ENCODE measurements at regions not wholly inside any gene's neighbourhood (a gene's known extent, or its start where the extent isn't known, plus 50 kb on each side); places are given as distances from the start of the nearest gene placed in this dataset.

- Histone ChIP-seq H3F3A (ENCODE audit: insufficient read depth) (no peaks in the 10 kb centered on the region), H3K4me2 (ENCODE audit: low read depth, low read length, poor library complexity, severe bottlenecking) (no peak overlapping the region), H3K9ac (ENCODE audit: low read length) (no peak overlapping the region), H3K79me2 (ENCODE audit: insufficient read depth, low read length) (no peaks in the 10 kb centered on the region), H3K27ac (ENCODE audit: low read depth, low read length) (no peak overlapping the region), H3K4me3 (ENCODE audit: insufficient read depth, low read length, poor library complexity, severe bottlenecking) (no peak overlapping the region), H3K27me3 (ENCODE audit: low read length) (no peaks in the 10 kb centered on the region), H3K9me2 (replicated peaks; ENCODE audit: insufficient read depth, low read length) (no peaks in the 10 kb centered on the region), H2AFZ (ENCODE audit: low read depth, low read length, severe bottlenecking) (no peak overlapping the region), H4K20me1 (ENCODE audit: low read depth, low read length) (no peaks in the 10 kb centered on the region), H3K36me3 (ENCODE audit: low read length) (no peaks in the 10 kb centered on the region), H3K9me3 (ENCODE audit: insufficient read depth, low read length) (no peaks in the 10 kb centered on the region)
- no peak for TF ChIP-seq CTCF (IDR thresholded peaks at IDR 0.05; ENCODE audit: insufficient read depth, low read length, poor library complexity, severe bottlenecking)
- no peak for TF ChIP-seq EZH2phosphoT487 (conservative IDR thresholded peaks at IDR 0.05; ENCODE audit: low read length)
Measured at GRCh38 chr10:121132273-121132672, 281.1 kb downstream of the WDR11 start.

GRCh38 chr10:121133901-121134300 is 282.7 kb downstream of the WDR11 start:
- no peak overlapping the region for H3K4me2 ChIP-seq (ENCODE audit: low read depth, low read length, poor library complexity, severe bottlenecking)
- no peak for TF ChIP-seq CTCF (IDR thresholded peaks at IDR 0.05; ENCODE audit: insufficient read depth, low read length, poor library complexity, severe bottlenecking)
- no peak for TF ChIP-seq EZH2phosphoT487 (conservative IDR thresholded peaks at IDR 0.05; ENCODE audit: low read length)
- no peak overlapping the region for H3K27ac ChIP-seq (ENCODE audit: low read depth, low read length)

GRCh38 chr10:121134711-121135110 is 283.5 kb downstream of the WDR11 start:
- H3K9me2 ChIP-seq (replicated peaks; ENCODE audit: insufficient read depth, low read length), result no peaks in the 10 kb centered on the region
- no peaks in the 10 kb centered on the region for H3K9me3 ChIP-seq (ENCODE audit: insufficient read depth, low read length)
- H3K27ac ChIP-seq (ENCODE audit: low read depth, low read length), result no peak overlapping the region
- H3K9ac ChIP-seq (ENCODE audit: low read length), result no peak overlapping the region
- H3K36me3 ChIP-seq (ENCODE audit: low read length), result no peaks in the 10 kb centered on the region
- TF ChIP-seq EZH2phosphoT487 (conservative IDR thresholded peaks at IDR 0.05; ENCODE audit: low read length), result no peak
- no peak for TF ChIP-seq CTCF (IDR thresholded peaks at IDR 0.05; ENCODE audit: insufficient read depth, low read length, poor library complexity, severe bottlenecking)
- no peaks in the 10 kb centered on the region for H3K27me3 ChIP-seq (ENCODE audit: low read length)
- H2AFZ ChIP-seq (ENCODE audit: low read depth, low read length, severe bottlenecking), result no peak overlapping the region
- no peaks in the 10 kb centered on the region for H3K79me2 ChIP-seq (ENCODE audit: insufficient read depth, low read length)
- H3F3A ChIP-seq (ENCODE audit: insufficient read depth), result no peaks in the 10 kb centered on the region
- H4K20me1 ChIP-seq (ENCODE audit: low read depth, low read length), result no peaks in the 10 kb centered on the region
- H3K4me2 ChIP-seq (ENCODE audit: low read depth, low read length, poor library complexity, severe bottlenecking), result no peak overlapping the region
- H3K4me3 ChIP-seq (ENCODE audit: insufficient read depth, low read length, poor library complexity, severe bottlenecking), result no peak overlapping the region

More at GRCh38 chr10:121133901-121134300, 282.7 kb downstream of the WDR11 start:
- Histone ChIP-seq H3K9ac (ENCODE audit: low read length) (no peak overlapping the region), H3F3A (ENCODE audit: insufficient read depth) (no peaks in the 10 kb centered on the region), H4K20me1 (ENCODE audit: low read depth, low read length) (no peaks in the 10 kb centered on the region), H3K9me3 (ENCODE audit: insufficient read depth, low read length) (no peaks in the 10 kb centered on the region), H2AFZ (ENCODE audit: low read depth, low read length, severe bottlenecking) (no peak overlapping the region), H3K79me2 (ENCODE audit: insufficient read depth, low read length) (no peaks in the 10 kb centered on the region), H3K27me3 (ENCODE audit: low read length) (no peaks in the 10 kb centered on the region), H3K36me3 (ENCODE audit: low read length) (no peaks in the 10 kb centered on the region), H3K9me2 (replicated peaks; ENCODE audit: insufficient read depth, low read length) (no peaks in the 10 kb centered on the region), H3K4me3 (ENCODE audit: insufficient read depth, low read length, poor library complexity, severe bottlenecking) (no peak overlapping the region)
